Ascending aorta (tissue), 2 donors: ENCODE measurements at regions not wholly inside any gene's neighbourhood (a gene's known extent, or its start where the extent isn't known, plus 50 kb on each side); places are given as distances from the start of the nearest gene placed in this dataset.

Source experiments
- DNase-seq, 2 donors: peaks; one replicate each; pipeline ENCODE4 v3.0.0-alpha.2; 2019; ENCODE audit warnings: low spot score in 2 of 2
- H3K27ac ChIP-seq, 2 donors: fragments of 200-600 bp; sonication (generic); one replicate each; pipeline ENCODE4 v1.5.1; 2016 to 2017; ENCODE audit warnings: mild to moderate bottlenecking in 1 of 2
- H3K27me3 ChIP-seq: fragments of 200-600 bp; sonication (generic); one replicate; pipeline ENCODE4 v1.5.1; 2017
- H3K36me3 ChIP-seq, 2 donors: fragments of 200-600 bp; sonication (generic); one replicate each; pipeline ENCODE4 v1.5.1; 2016
- H3K4me1 ChIP-seq, 2 donors: fragments of 200-600 bp; sonication (generic); one replicate each; pipeline ENCODE4 v1.5.1; 2016 to 2017; ENCODE audit warnings: mild to moderate bottlenecking in 1 of 2
- H3K4me3 ChIP-seq, 2 donors: fragments of 200-600 bp; sonication (generic); one replicate each; pipeline ENCODE4 v1.5.1; 2016 to 2017; ENCODE audit warnings: mild to moderate bottlenecking in 1 of 2
- H3K9me3 ChIP-seq, 2 donors: fragments of 200-600 bp; sonication (generic); one replicate each; pipeline ENCODE4 v1.5.1; 2016
- intact Hi-C: fragments of 100-400 bp; cut with DNase I; formaldehyde crosslinking; loops from one replicate; pipeline ENCODE4 v1.15.1; 2023
- TF ChIP-seq, protein P1 (sequence below), 3 experiments: fragments of 200-600 bp in 2 of 3; fragments of 450-650 bp in 1 of 3; sonication (generic) in 2 of 3; IDR thresholded peaks; one replicate each; pipeline ENCODE4 v1.5.1; 2016 to 2019; ENCODE audit warnings: antibody characterized with exemption in 3 of 3, mild to moderate bottlenecking in 1 of 3, moderate library complexity in 1 of 3

GRCh38 chr11:19631712-19632498, 80.7 kb upstream of the NAV2 start:
- peak in 1 of 2 donors; percentile 79 for DNase-seq
- Histone ChIP-seq H3K4me1 (peaks cover 21 to 58% of the 10 kb centered on the region in 2 donors), H3K9me3 (no peaks in the 10 kb centered on the region), H3K36me3 (no peaks in the 10 kb centered on the region), H3K27me3 (no peaks in the 10 kb centered on the region), H3K4me3 (peak overlapping the region in 1 of 2 donors; percentile 13), H3K27ac (peak overlapping the region; percentile 89 to 90)
- TF ChIP-seq, protein P1, sequence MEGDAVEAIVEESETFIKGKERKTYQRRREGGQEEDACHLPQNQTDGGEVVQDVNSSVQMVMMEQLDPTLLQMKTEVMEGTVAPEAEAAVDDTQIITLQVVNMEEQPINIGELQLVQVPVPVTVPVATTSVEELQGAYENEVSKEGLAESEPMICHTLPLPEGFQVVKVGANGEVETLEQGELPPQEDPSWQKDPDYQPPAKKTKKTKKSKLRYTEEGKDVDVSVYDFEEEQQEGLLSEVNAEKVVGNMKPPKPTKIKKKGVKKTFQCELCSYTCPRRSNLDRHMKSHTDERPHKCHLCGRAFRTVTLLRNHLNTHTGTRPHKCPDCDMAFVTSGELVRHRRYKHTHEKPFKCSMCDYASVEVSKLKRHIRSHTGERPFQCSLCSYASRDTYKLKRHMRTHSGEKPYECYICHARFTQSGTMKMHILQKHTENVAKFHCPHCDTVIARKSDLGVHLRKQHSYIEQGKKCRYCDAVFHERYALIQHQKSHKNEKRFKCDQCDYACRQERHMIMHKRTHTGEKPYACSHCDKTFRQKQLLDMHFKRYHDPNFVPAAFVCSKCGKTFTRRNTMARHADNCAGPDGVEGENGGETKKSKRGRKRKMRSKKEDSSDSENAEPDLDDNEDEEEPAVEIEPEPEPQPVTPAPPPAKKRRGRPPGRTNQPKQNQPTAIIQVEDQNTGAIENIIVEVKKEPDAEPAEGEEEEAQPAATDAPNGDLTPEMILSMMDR (IDR thresholded peaks at IDR 0.05) = no peak
- intact Hi-C loops = loop anchor here (5.0 kb wide), 2 partner anchors 40 to 95 kb away; no protein-coding TSS in a partner anchor

- peak; percentile 58 to 96 for DNase-seq
- intact Hi-C loops = loop anchor here (1.0 to 5.0 kb wide), 3 partner anchors 32 to 61 kb away; no protein-coding TSS in a partner anchor
- H3K27ac ChIP-seq = peak overlapping the region; percentile 84 to 87
Measured at GRCh38 chr11:19628018-19628417, 84.6 kb upstream of the NAV2 start.

DNA sequence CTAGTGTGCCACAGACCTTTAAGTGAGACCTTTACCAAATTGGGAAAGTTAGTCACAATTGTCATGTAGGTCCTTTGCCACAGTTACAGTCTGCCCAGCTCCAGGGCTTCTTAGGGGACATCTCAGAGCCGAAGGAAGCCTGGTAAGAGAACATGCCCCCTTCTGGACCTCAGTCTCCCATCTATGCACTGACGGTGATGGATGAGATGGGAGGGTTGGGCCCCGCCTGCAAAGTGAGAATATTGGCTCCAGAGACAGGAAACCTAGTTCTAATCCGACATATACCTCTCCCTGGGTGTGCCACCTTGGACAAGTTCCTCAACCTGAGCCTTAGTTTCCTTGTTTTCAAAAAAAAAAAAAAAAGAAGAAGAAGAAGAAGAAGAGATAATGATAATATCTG, 85.1 kb upstream of the NAV2 start:
- peak overlapping the region; percentile 84 to 87 for H3K27ac ChIP-seq
- peaks cover 9 to 41% of the 10 kb centered on the region in 2 donors for H3K4me1 ChIP-seq
- H3K27me3 ChIP-seq = no peaks in the 10 kb centered on the region
- no peaks in the 10 kb centered on the region for H3K36me3 ChIP-seq
- intact Hi-C loops = loop anchor here (5.0 kb wide), 1 partner anchor 60 kb away; no protein-coding TSS in a partner anchor
- H3K9me3 ChIP-seq = no peaks in the 10 kb centered on the region
- H3K4me3 ChIP-seq = no peak overlapping the region
- DNase-seq = no peak
- TF ChIP-seq, protein P1 (IDR thresholded peaks at IDR 0.05) = no peak

More at GRCh38 chr11:19628018-19628417, 84.6 kb upstream of the NAV2 start:
- no peaks in the 10 kb centered on the region for H3K27me3 ChIP-seq
- no peaks in the 10 kb centered on the region for H3K36me3 ChIP-seq
- H3K4me3 ChIP-seq = no peak overlapping the region
- TF ChIP-seq, protein P1 (IDR thresholded peaks at IDR 0.05) = no peak
- no peaks in the 10 kb centered on the region for H3K9me3 ChIP-seq
- H3K4me1 ChIP-seq = peaks cover 12 to 46% of the 10 kb centered on the region in 2 donors

- peaks cover 5 to 28% of the 10 kb centered on the region in 2 donors for H3K4me1 ChIP-seq
- H3K27ac ChIP-seq = no peak overlapping the region
- intact Hi-C loops = loop anchor here (5.0 kb wide), 1 partner anchor 58 kb away; no protein-coding TSS in a partner anchor
- H3K4me3 ChIP-seq = no peak overlapping the region
- DNase-seq = no peak
- TF ChIP-seq, protein P1 (IDR thresholded peaks at IDR 0.05) = no peak
- no peaks in the 10 kb centered on the region for H3K9me3 ChIP-seq
- no peaks in the 10 kb centered on the region for H3K36me3 ChIP-seq
- H3K27me3 ChIP-seq = no peaks in the 10 kb centered on the region
Measured at GRCh38 chr11:19625438-19625837, 87.2 kb upstream of the NAV2 start.

DNA sequence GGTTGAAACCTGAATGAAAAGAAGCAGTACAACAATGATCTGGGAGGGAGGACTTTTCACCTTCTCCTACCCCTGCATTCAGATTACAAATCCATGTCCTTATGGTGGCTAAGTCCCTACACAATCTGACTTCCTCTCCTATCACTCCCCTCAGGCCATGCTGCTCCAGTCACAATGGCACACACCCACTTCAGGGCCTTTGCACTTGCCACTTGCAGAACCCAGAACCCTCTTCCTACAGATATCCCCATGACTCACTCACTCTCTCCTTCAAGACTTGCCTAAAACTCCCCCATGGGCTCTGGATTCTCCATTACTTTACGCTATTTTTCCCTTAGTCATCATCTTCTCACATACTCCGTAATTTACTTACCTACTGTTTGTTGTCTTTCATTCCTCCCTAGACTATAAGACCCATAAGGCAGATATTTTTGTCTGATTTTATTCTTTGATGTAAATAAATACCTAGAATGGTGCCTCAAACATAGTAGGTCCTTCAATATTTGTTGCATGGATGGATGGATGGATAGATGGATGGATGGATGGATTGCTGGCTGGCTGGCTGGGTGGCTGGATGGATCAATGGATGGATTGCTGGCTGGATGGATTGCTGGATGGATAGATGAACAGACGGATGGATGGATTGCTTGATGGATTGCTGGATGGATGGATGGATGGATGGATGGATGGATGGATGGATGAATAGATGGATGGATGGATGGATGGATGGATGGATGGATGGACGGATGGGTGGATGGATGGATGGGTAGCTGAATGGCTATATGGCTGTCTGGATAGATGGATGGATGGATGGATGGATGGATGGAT, 94.7 kb upstream of the NAV2 start:
- H3K27me3 ChIP-seq = no peaks in the 10 kb centered on the region
- H3K4me1 ChIP-seq = peaks cover 12 to 25% of the 10 kb centered on the region in 2 donors
- TF ChIP-seq, protein P1 (IDR thresholded peaks at IDR 0.05) = no peak
- intact Hi-C loops = no loop called here
- H3K9me3 ChIP-seq = no peaks in the 10 kb centered on the region
- H3K4me3 ChIP-seq = no peak overlapping the region
- H3K27ac ChIP-seq = peak overlapping the region in 1 of 2 donors; percentile 80
- H3K36me3 ChIP-seq = no peaks in the 10 kb centered on the region
- DNase-seq = no peak
